ENCODE measurements at regions not wholly inside any gene's neighbourhood (a gene's known extent, or its start where the extent isn't known, plus 50 kb on each side); places are given as distances from the start of the nearest gene placed in this dataset.

GRCh38 chr20:40956542-40957264, 71.9 kb upstream of the TOP1 start:
- TF ChIP-seq CTCF (conservative IDR thresholded peaks at IDR 0.05; ENCODE audit: low read depth, low read length): no peak
- DNase-seq (ENCODE audit: low read depth): no peak
- no peak overlapping the region for H3K4me3 ChIP-seq (ENCODE audit: low read length)

DNA sequence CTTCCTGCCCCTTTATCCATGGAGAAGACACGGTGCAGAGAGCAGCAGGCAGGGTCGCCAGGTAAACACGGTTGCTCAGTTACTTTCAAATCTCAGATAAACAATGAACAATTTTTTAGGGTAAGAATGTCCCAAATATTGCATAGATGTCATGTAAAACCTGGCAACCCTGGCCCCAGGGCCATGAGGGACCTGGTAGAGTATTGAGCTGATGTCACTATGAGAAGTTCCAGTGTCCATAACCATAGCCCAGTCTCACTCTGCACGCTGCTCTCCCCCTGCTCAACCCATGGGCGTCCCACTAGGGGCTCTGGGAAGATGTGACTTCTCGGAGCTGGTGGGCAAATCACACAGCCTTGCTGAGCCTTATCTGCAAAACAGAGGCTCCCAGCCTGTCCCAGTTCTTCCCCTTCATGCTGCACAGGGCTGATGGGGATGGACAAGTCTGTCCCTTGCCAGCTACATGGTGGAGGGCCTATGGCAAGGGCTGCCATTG, 71.3 kb upstream of the TOP1 start:
- no peak for TF ChIP-seq CTCF (conservative IDR thresholded peaks at IDR 0.05; ENCODE audit: low read depth, low read length)
- no peak overlapping the region for H3K4me3 ChIP-seq (ENCODE audit: low read length)
- DNase-seq (ENCODE audit: low read depth): no peak

DNA sequence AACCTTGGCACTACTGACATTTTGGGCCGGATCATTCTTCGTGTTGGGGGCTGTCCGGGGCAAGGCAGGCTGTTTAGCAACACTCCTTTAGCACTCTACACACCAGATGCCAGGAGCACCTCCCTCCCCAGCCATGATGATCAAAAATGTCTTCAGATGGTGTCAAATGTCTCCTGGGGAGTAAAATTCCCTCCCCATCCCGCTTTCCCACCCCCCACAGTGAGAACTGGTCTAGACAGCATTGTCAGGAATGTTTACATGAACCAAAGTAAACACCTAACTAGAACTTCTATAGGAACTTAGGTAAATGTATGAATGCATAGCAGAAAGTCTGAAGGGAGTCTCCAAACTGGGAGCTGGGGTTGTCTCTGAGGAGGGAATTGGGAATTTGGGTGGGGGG, 70.0 kb upstream of the TOP1 start:
- DNase-seq (ENCODE audit: low read depth): no peak
- no peak for TF ChIP-seq CTCF (conservative IDR thresholded peaks at IDR 0.05; ENCODE audit: low read depth, low read length)
- H3K4me3 ChIP-seq (ENCODE audit: low read length): no peak overlapping the region

- no peak overlapping the region for H3K4me3 ChIP-seq (ENCODE audit: low read length)
- no peak for DNase-seq (ENCODE audit: low read depth)
- TF ChIP-seq CTCF (conservative IDR thresholded peaks at IDR 0.05; ENCODE audit: low read depth, low read length): no peak
These were observed 69.1 kb upstream of the TOP1 start for GRCh38 chr20:40959325-40960092.

DNA sequence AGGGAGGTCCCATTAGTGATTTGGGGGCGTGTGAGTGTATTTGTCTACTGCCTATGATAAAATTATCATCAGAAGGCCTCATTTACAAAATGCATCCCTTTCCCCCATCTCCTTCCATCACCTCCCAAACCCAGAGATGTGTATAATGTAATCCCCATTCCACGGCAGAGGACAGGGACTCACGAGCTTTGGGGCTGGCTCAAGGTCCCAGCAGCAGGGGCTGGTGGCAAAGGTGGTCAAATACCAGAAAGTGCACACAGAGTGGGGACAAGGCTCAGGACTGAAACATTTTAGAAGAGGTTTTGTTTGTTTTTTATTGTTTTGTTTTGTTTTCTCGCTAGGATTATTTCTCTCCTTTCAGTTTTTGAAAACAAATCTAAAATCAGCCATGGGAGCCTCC, 68.5 kb upstream of the TOP1 start:
- no peak overlapping the region for H3K4me3 ChIP-seq (ENCODE audit: low read length)
- TF ChIP-seq CTCF (conservative IDR thresholded peaks at IDR 0.05; ENCODE audit: low read depth, low read length): no peak
- no peak for DNase-seq (ENCODE audit: low read depth)

DNA sequence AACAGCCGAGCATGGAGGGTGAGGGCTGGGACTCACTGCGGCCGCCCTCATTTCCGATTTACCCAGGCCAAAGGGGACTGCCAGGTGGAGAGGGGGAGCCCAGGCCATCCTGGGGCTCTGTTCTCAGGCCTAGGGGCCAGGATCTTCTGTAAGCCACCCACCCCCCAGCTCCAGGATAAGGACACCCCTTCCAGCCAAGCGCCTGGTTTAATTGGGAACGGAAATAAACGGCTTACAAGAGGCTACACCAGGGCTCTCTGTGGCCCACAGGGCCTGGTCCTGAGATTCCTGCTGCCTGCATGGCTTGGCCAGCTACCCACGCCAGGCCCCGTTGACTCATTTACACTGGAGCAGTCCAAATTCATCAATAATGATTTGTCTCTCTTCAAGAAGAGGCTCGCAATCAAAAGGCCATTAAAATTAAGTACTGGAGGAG, 68.1 kb upstream of the TOP1 start:
- H3K4me3 ChIP-seq (ENCODE audit: low read length): no peak overlapping the region
- DNase-seq (ENCODE audit: low read depth): no peak
- TF ChIP-seq CTCF (conservative IDR thresholded peaks at IDR 0.05; ENCODE audit: low read depth, low read length): no peak
